HCT116 (cell line): ENCODE measurements at regions not wholly inside any gene's neighbourhood (a gene's known extent, or its start where the extent isn't known, plus 50 kb on each side); places are given as distances from the start of the nearest gene placed in this dataset.

Experiments
- ATAC-seq: fragments of 200-7000 bp; cut with Tn5 transposase; 2 replicates; pipeline ENCODE4 v1.9.1; 2020; ENCODE audit warnings: mild to moderate bottlenecking, moderate library complexity
- BruUV-seq: library from RNA; stranded (reverse); fragments of 400-500 nt; replicated peaks from 2 replicates; lab custom pipeline; 2021; lab: Mats Ljungman, UMichigan
- CTCF ChIA-PET: fragments of 300-600 bp; sonication (Branson Sonifier 250); formaldehyde crosslinking; loops from one replicate; lab custom pipeline; 2021; ENCODE audit warnings: antibody characterized with exemption; lab: Charles Lee
- POLR2A ChIA-PET: fragments of 300-600, 350-600 bp; sonication (Branson Sonifier 250); formaldehyde crosslinking; loops from one replicate; lab custom pipeline; 2021; ENCODE audit warnings: antibody characterized with exemption; lab: Charles Lee
- RAD21 ChIA-PET, 2 experiments: fragments of 300-600 bp; sonication (Branson Sonifier 250); formaldehyde crosslinking; loops; one replicate each; lab custom pipeline; 2023; ENCODE audit warnings: low total read pairs in 2 of 2; ENCODE audit not compliant: uncharacterized antibody in 2 of 2, unreplicated experiment in 2 of 2, low non-redundant PET in 1 of 2; lab: Charles Lee
- DNase-seq: peaks from one replicate; pipeline ENCODE4 v3.0.0-alpha.2; 2010; ENCODE audit warnings: low read depth, low spot score
- H2AFZ ChIP-seq: fragments of 200-600 bp; shearing (Covaris generic), sonication (generic); 2 replicates; pipeline ENCODE4 v1.6.1; 2017; ENCODE audit warnings: low read depth, mixed run types, mixed read lengths, antibody characterized with exemption, low read length; ENCODE audit not compliant: poor library complexity, severe bottlenecking
- H3K27ac ChIP-seq: 2 replicates; pipeline ENCODE4 v1.5.1; 2012; ENCODE audit warnings: low read depth, low read length
- H3K27me3 ChIP-seq: fragments of 200-600 bp; sonication (generic); 2 replicates; pipeline ENCODE4 v1.6.1; 2016; ENCODE audit warnings: mixed run types, low read length, mixed read lengths; ENCODE audit not compliant: insufficient read depth
- H3K36me3 ChIP-seq, 2 experiments: fragments of 200-500 bp in 1 of 2; fragments of 200-600 bp in 1 of 2; sonication (Bioruptor generic) in 1 of 2; sonication (generic) in 1 of 2; 2 replicates each; pipeline versions ENCODE4 v1.5.1 to v1.6.1; 2014 to 2016; ENCODE audit warnings: low read length in 2 of 2, inconsistent platforms in 1 of 2, mixed read lengths in 1 of 2, mixed run types in 1 of 2; ENCODE audit not compliant: insufficient read depth in 2 of 2, control insufficient read depth in 1 of 2
- H3K4me1 ChIP-seq, 2 experiments: fragments of 200-600 bp in 1 of 2; sonication (generic) in 1 of 2; 2 replicates each; pipeline versions ENCODE4 v1.5.1 to v1.6.1; 2012 to 2017; ENCODE audit warnings: low read length in 2 of 2, inconsistent platforms in 1 of 2, mild to moderate bottlenecking in 1 of 2, mixed read lengths in 1 of 2, mixed run types in 1 of 2, moderate library complexity in 1 of 2; ENCODE audit not compliant: insufficient read depth in 2 of 2, control insufficient read depth in 1 of 2
- H3K4me2 ChIP-seq: fragments of 200-600 bp; sonication (generic); 2 replicates; pipeline ENCODE4 v1.6.1; 2017; ENCODE audit warnings: mixed run types, low read length, mixed read lengths
- H3K4me3 ChIP-seq, 2 experiments: fragments of 200-600 bp in 1 of 2; sonication (generic) in 1 of 2; replicated peaks in 1 of 2; 2 replicates each; pipeline ENCODE4 v1.5.1; 2011 to 2016; ENCODE audit warnings: low read length in 2 of 2, control low read depth in 1 of 2, low read depth in 1 of 2, mild to moderate bottlenecking in 1 of 2, mixed read lengths in 1 of 2, mixed run types in 1 of 2
- H3K79me2 ChIP-seq: fragments of 200-600 bp; sonication (generic); 2 replicates; pipeline ENCODE4 v1.6.1; 2017; ENCODE audit warnings: mild to moderate bottlenecking, mixed run types, low read length, moderate library complexity, mixed read lengths; ENCODE audit not compliant: insufficient read depth
- H3K9ac ChIP-seq: fragments of 200-600 bp; sonication (generic); 2 replicates; pipeline ENCODE4 v1.6.1; 2016; ENCODE audit warnings: low read length, mixed read lengths
- H3K9me2 ChIP-seq: fragments of 200-600 bp; sonication (generic), shearing (Covaris generic); 2 replicates; pipeline ENCODE4 v1.6.1; 2017; ENCODE audit warnings: mixed run types, mild to moderate bottlenecking, moderate library complexity; ENCODE audit not compliant: insufficient read depth
- H3K9me3 ChIP-seq, 2 experiments: fragments of 200-500 bp in 1 of 2; fragments of 200-600 bp in 1 of 2; sonication (Bioruptor generic) in 1 of 2; sonication (generic) in 1 of 2; 2 replicates each; pipeline ENCODE4 v1.6.1; 2014 to 2017; ENCODE audit warnings: low read length in 2 of 2, mixed read lengths in 2 of 2, inconsistent platforms in 1 of 2, low read depth in 1 of 2, mild to moderate bottlenecking in 1 of 2, mixed run types in 1 of 2, moderate library complexity in 1 of 2; ENCODE audit not compliant: control insufficient read depth in 1 of 2, insufficient read depth in 1 of 2
- H4K20me1 ChIP-seq: fragments of 200-600 bp; sonication (generic), shearing (Covaris generic); 2 replicates; pipeline ENCODE4 v1.6.1; 2017; ENCODE audit warnings: mixed run types, mild to moderate bottlenecking, moderate library complexity; ENCODE audit not compliant: insufficient read depth
- CTCF ChIP-seq, 3 experiments: fragments of 200-600 bp in 1 of 3; sonication (generic) in 1 of 3; IDR thresholded peaks in 2 of 3; conservative IDR thresholded peaks in 1 of 3; 2 replicates each; pipeline ENCODE4 v1.5.1; 2012 to 2017; ENCODE audit warnings: low read depth in 2 of 3, low read length in 2 of 3, antibody characterized with exemption in 1 of 3, borderline replicate concordance in 1 of 3, control low read depth in 1 of 3, mild to moderate bottlenecking in 1 of 3, mixed read lengths in 1 of 3, mixed run types in 1 of 3, moderate library complexity in 1 of 3; ENCODE audit not compliant: insufficient read depth in 1 of 3
- ELF1 ChIP-seq: IDR thresholded peaks from 2 replicates; pipeline ENCODE4 v1.6.1; 2012; ENCODE audit warnings: low read depth, borderline replicate concordance
- FOSL1 ChIP-seq: IDR thresholded peaks from 2 replicates; pipeline ENCODE4 v1.6.1; 2012; ENCODE audit warnings: low read depth
- JUND ChIP-seq: IDR thresholded peaks from 2 replicates; pipeline ENCODE4 v1.6.1; 2012
- RAD21 ChIP-seq: IDR thresholded peaks from 2 replicates; pipeline ENCODE4 v1.6.1; 2012; ENCODE audit warnings: low read depth, mild to moderate bottlenecking
- SRF ChIP-seq: IDR thresholded peaks from 2 replicates; pipeline ENCODE4 v1.6.1; 2012; ENCODE audit warnings: low read depth
- TCF7L2 ChIP-seq: IDR thresholded peaks from 2 replicates; pipeline ENCODE4 v1.7.0; 2011; ENCODE audit warnings: borderline replicate concordance, inconsistent platforms; ENCODE audit not compliant: insufficient read depth, insufficient read length; ENCODE audit errors: extremely low read depth
- intact Hi-C: fragments of 100-400 bp; cut with micrococcal nuclease; formaldehyde crosslinking; loops from 2 replicates; pipeline ENCODE4 v1.10.0; 2022

DNA sequence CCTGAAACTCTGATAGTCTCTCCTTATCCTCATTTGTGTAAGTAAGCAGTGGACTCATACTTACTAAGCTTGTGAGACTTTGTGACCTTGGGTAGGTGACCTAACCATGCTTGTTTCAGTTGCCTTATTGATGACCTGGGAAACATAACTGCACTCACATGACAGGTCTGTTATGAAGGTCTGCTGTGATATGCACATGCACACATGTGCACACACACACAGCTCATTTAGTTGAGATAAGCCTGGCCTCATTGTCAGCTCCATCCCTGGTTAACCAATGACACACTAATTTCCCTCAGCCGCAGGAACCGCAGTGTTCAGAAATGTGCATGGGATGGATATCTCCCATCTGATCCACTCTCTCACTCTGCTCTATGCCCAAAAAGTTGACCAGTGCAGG is 177.2 kb downstream of the GPAM start:
- RAD21 ChIA-PET = no interaction called here

DNA sequence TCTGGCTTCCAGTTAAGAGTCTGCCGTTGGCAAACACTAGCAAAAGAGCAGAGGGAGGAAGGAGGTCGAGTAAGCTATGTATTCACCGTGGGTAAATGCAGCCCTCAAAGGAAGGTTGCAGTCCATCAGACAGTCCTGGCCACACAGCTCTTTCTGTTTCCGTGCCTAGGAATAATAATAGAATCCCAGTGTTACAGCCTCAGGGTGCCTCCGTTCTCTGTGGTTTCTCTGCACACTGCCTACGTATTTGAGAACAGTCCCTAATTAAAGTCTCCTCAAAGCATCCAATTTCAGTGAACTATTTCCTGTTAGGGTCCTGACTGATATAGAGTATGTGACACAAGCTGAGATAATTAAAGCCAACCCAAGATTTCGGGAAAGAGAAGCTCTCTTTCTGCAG is 176.7 kb downstream of the GPAM start:
- H3K27me3 ChIP-seq = peaks cover 60% of the 10 kb centered on the region
- no peak for TF ChIP-seq RAD21
- no peak for TF ChIP-seq CTCF (IDR thresholded peaks at IDR 0.05 in 2 of 3, conservative IDR thresholded peaks at IDR 0.05 in 1 of 3; ENCODE audit: borderline replicate concordance in 1 of 3, insufficient read depth in 1 of 3, low read depth in 2 of 3, low read length in 2 of 3)
- no peak for TF ChIP-seq ELF1
- TF ChIP-seq JUND = no peak
- no peaks in the 10 kb centered on the region for H3K79me2 ChIP-seq
- intact Hi-C loops = no loop called here
- POLR2A ChIA-PET = no interaction called here
- no peak overlapping the region for H3K27ac ChIP-seq
- H3K4me1 ChIP-seq = no peaks in the 10 kb centered on the region
- CTCF ChIA-PET = no interaction called here
- H3K9ac ChIP-seq = no peak overlapping the region
- no peaks in the 10 kb centered on the region for H4K20me1 ChIP-seq
- H2AFZ ChIP-seq = no peak overlapping the region
- no peaks in the 10 kb centered on the region for H3K9me2 ChIP-seq
- DNase-seq (no peak), ATAC-seq (no peak)
- no peaks in the 10 kb centered on the region for H3K36me3 ChIP-seq
- no TSS peak for BruUV-seq
- H3K9me3 ChIP-seq = no peaks in the 10 kb centered on the region
- RAD21 ChIA-PET = no interaction called here
- no peak overlapping the region for H3K4me3 ChIP-seq
- H3K4me2 ChIP-seq = no peak overlapping the region

More for the DNA sequence above, 177.2 kb downstream of the GPAM start:
- H3K4me2 ChIP-seq = no peak overlapping the region
- intact Hi-C loops = no loop called here
- DNase-seq (no peak), ATAC-seq (no peak)
- no peak for TF ChIP-seq FOSL1
- TF ChIP-seq SRF = no peak
- TF ChIP-seq JUND = no peak
- TF ChIP-seq TCF7L2 = no peak
- TF ChIP-seq CTCF (IDR thresholded peaks at IDR 0.05 in 2 of 3, conservative IDR thresholded peaks at IDR 0.05 in 1 of 3; ENCODE audit: borderline replicate concordance in 1 of 3, insufficient read depth in 1 of 3, low read depth in 2 of 3, low read length in 2 of 3) = no peak
- H4K20me1 ChIP-seq = no peaks in the 10 kb centered on the region
- H3K9me3 ChIP-seq = no peaks in the 10 kb centered on the region
- no peaks in the 10 kb centered on the region for H3K36me3 ChIP-seq
- CTCF ChIA-PET = no interaction called here
- H3K9me2 ChIP-seq = no peaks in the 10 kb centered on the region
- H3K4me1 ChIP-seq = no peaks in the 10 kb centered on the region
- H3K27me3 ChIP-seq = peaks cover 56% of the 10 kb centered on the region
- no peak overlapping the region for H3K4me3 ChIP-seq
- no peak overlapping the region for H3K27ac ChIP-seq
- no TSS peak for BruUV-seq
- POLR2A ChIA-PET = no interaction called here
- no peak overlapping the region for H2AFZ ChIP-seq
- H3K9ac ChIP-seq = no peak overlapping the region
- no peaks in the 10 kb centered on the region for H3K79me2 ChIP-seq
